Transverse colon (tissue), 4 donors: ENCODE measurements at regions not wholly inside any gene's neighbourhood (a gene's known extent, or its start where the extent isn't known, plus 50 kb on each side); places are given as distances from the start of the nearest gene placed in this dataset.
A peak's percentile ranks its signal among the peaks of the same experiment; 100 is the strongest.

ENCODE experiments used
- CTCF ChIP-seq, 5 experiments: fragments of 200-600 bp in 3 of 5; fragments of 450-650 bp in 2 of 5; sonication (generic) in 3 of 5; IDR thresholded peaks; 1 replicate in 2 of 5; 2 replicates in 3 of 5; pipeline ENCODE4 v1.5.1; 2016 to 2017; ENCODE audit warnings: antibody characterized with exemption in 5 of 5, inconsistent platforms in 3 of 5, mild to moderate bottlenecking in 2 of 5, moderate library complexity in 1 of 5
- POLR2AphosphoS5 ChIP-seq, 3 donors: sonication (generic); formaldehyde crosslinking; IDR thresholded peaks; one replicate each; pipeline ENCODE4 v1.6.1; 2016; ENCODE audit warnings: antibody characterized with exemption in 3 of 3

- TF ChIP-seq CTCF (IDR thresholded peaks at IDR 0.05) (no peak), POLR2AphosphoS5 (IDR thresholded peaks at IDR 0.05) (peak; percentile 47 to 54 (median 50))
Measured at GRCh38 chr16:88331989-88332920, 50.5 kb upstream of the ZNF469 start.
